Right lobe of liver (tissue), 6 donors: ENCODE measurements at regions not wholly inside any gene's neighbourhood (a gene's known extent, or its start where the extent isn't known, plus 50 kb on each side); places are given as distances from the start of the nearest gene placed in this dataset.

Experiments used
- ATAC-seq, 4 donors: fragments of 200-7000 bp; cut with Tn5 transposase; one replicate each; pipeline ENCODE4 v1.9.1; 2020; ENCODE audit warnings: mild to moderate bottlenecking in 4 of 4, moderate library complexity in 4 of 4
- DNase-seq, 3 donors: peaks; one replicate each; pipeline ENCODE4 v3.0.0-alpha.2; 2020
- H3K27ac ChIP-seq, 3 donors: fragments of 200-600 bp; one replicate each; pipeline ENCODE4 v1.8.0; 2022
- H3K27me3 ChIP-seq, 2 donors: fragments of 200-600 bp; one replicate each; pipeline ENCODE4 v1.8.0; 2022
- H3K36me3 ChIP-seq, 4 donors: fragments of 200-600 bp; sonication (generic) in 1 of 4; one replicate each; pipeline versions ENCODE4 v1.5.1 to v1.8.0; 2017 to 2022; ENCODE audit warnings: control low read depth in 1 of 4
- H3K4me1 ChIP-seq, 4 donors: fragments of 200-600 bp; sonication (generic) in 1 of 4; one replicate each; pipeline versions ENCODE4 v1.5.1 to v1.8.0; 2017 to 2022; ENCODE audit warnings: control low read depth in 1 of 4
- H3K4me3 ChIP-seq, 3 donors: fragments of 200-600 bp; one replicate each; pipeline ENCODE4 v1.8.0; 2022
- H3K9me3 ChIP-seq, 4 donors: fragments of 200-600 bp; sonication (generic) in 1 of 4; one replicate each; pipeline versions ENCODE4 v1.5.1 to v1.8.0; 2017 to 2022; ENCODE audit warnings: control low read depth in 1 of 4
- CTCF ChIP-seq, 4 donors: fragments of 200-600 bp in 3 of 4; fragments of 450-650 bp in 1 of 4; IDR thresholded peaks; one replicate each; pipeline versions ENCODE4 v1.5.1 to v1.8.0; 2016 to 2022; ENCODE audit warnings: antibody characterized with exemption in 4 of 4, mild to moderate bottlenecking in 2 of 4
- POLR2A ChIP-seq: fragments of 450-650 bp; IDR thresholded peaks from one replicate; pipeline ENCODE4 v1.6.1; 2017; ENCODE audit warnings: antibody characterized with exemption, mild to moderate bottlenecking
- WGBS: methylation state at CpG from one replicate; pipeline ENCODE4 v1.1.6; 2018; ENCODE audit warnings: low coverage, low lambda C conversion rate; ENCODE audit not compliant: insufficient coverage; ENCODE audit errors: missing lambda C conversion rate; 5-methylcytosine and 5-hydroxymethylcytosine counted together
- intact Hi-C, 2 donors: fragments of 100-400 bp; cut with DNase I; formaldehyde crosslinking; loops; one replicate each; pipeline versions ENCODE4 v1.11.2 to v1.14.1; 2022
- donor health status: DM: no; HTN: yes; CAD: no.
- donor health status: DM: no; HTN: no; CAD: no.
- donor health status: DM: no; HTN: no; CAD: no.
- donor health status: DM: no; HTN: yes; CAD: no.
- donor health status: DM: no; HTN: yes; CAD: no.

GRCh38 chr15:63439536-63440264 lies 58.1 kb upstream of the CA12 start:
- intact Hi-C loops, result no loop called here
- WGBS, result 91% methylated on average over 4 of the region's 7 CpGs
- no peak overlapping the region for H3K4me3 ChIP-seq
- no peaks in the 10 kb centered on the region for H3K9me3 ChIP-seq
- ATAC-seq (no peak), DNase-seq (no peak)
- no peak overlapping the region for H3K27ac ChIP-seq
- H3K4me1 ChIP-seq, result peaks cover 0 to 13% (median 3%) of the 10 kb centered on the region in 4 donors
- no peaks in the 10 kb centered on the region for H3K36me3 ChIP-seq
- no peaks in the 10 kb centered on the region for H3K27me3 ChIP-seq
- TF ChIP-seq POLR2A (no peak), CTCF (IDR thresholded peaks at IDR 0.05) (no peak)

GRCh38 chr15:63440265-63440648 lies 58.6 kb upstream of the CA12 start:
- Histone ChIP-seq H3K36me3 (no peaks in the 10 kb centered on the region), H3K27me3 (no peaks in the 10 kb centered on the region), H3K27ac (no peak overlapping the region), H3K9me3 (no peaks in the 10 kb centered on the region), H3K4me3 (no peak overlapping the region), H3K4me1 (peaks cover 0 to 19% (median 6%) of the 10 kb centered on the region in 4 donors)
- intact Hi-C loops, result no loop called here
- ATAC-seq (no peak), DNase-seq (no peak)
- 73% methylated on average over 3 of the region's 3 CpGs for WGBS
- TF ChIP-seq POLR2A, result no peak
- TF ChIP-seq CTCF (IDR thresholded peaks at IDR 0.05), result no peak

DNA sequence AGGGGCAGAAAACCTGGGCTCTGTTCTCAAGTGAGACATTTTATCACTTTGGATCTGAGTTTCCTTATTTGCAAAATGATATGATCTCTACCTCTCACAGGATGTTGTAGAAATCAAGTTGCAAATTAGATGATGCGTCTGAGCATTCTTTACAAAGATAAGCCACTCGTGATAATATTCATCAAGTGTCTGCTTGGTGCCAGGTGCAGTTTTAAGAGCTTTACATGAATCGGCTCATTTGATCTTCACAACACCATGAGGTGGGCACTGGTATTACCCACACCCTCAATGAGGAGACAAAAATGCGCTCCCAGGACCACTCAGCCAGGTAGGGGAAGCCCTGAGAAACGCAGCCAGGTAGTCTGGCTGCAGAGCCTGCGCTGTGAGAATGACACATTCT lies 59.1 kb upstream of the CA12 start:
- 74% methylated on average over 4 of the region's 6 CpGs for WGBS
- H3K27me3 ChIP-seq, result no peaks in the 10 kb centered on the region
- H3K4me1 ChIP-seq, result peaks cover 0 to 19% (median 6%) of the 10 kb centered on the region in 4 donors
- DNase-seq, result no peak
- no peak overlapping the region for H3K4me3 ChIP-seq
- no peaks in the 10 kb centered on the region for H3K9me3 ChIP-seq
- TF ChIP-seq CTCF (IDR thresholded peaks at IDR 0.05), result no peak
- TF ChIP-seq POLR2A, result no peak
- H3K27ac ChIP-seq, result no peak overlapping the region
- no peaks in the 10 kb centered on the region for H3K36me3 ChIP-seq
- no peak for ATAC-seq
- intact Hi-C loops, result no loop called here

DNA sequence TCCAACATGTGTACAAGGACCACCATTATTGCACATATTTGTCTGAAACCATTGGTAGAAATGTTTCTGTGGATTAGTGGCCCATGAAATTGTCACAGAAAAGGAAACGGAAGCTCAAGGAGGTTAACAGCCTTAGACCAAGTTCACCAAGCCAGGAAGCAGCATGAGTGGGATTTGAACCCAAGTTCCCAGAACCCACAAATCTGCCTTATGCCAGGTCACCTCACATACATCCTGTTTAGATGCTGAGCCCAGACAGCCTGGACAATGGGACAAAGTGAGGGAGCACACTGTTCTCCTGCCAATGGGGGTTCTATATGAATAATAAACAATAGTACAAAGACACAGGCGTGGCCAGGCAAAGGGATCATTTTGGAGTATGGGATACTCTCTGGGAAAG lies 59.6 kb upstream of the CA12 start:
- Histone ChIP-seq H3K27me3 (no peaks in the 10 kb centered on the region), H3K27ac (no peak overlapping the region), H3K9me3 (no peaks in the 10 kb centered on the region), H3K4me3 (no peak overlapping the region), H3K36me3 (no peaks in the 10 kb centered on the region), H3K4me1 (peaks cover 0 to 19% (median 6%) of the 10 kb centered on the region in 4 donors)
- TF ChIP-seq CTCF (IDR thresholded peaks at IDR 0.05) (no peak), POLR2A (no peak)
- ATAC-seq, result no peak
- intact Hi-C loops, result no loop called here
- no peak for DNase-seq
- WGBS, result 89% methylated on average over 2 of the region's 2 CpGs
